ENCODE measurements at regions not wholly inside any gene's neighbourhood (a gene's known extent, or its start where the extent isn't known, plus 50 kb on each side); places are given as distances from the start of the nearest gene placed in this dataset.
A peak's percentile ranks its signal among the peaks of the same experiment; 100 is the strongest.

- no peaks in the 10 kb centered on the region for H3K36me3 ChIP-seq
- H3K9me3 ChIP-seq, result no peaks in the 10 kb centered on the region
- H3K4me1 ChIP-seq (ENCODE audit: insufficient read depth), result no peaks in the 10 kb centered on the region
- intact Hi-C loops (cut with DNase I), result loop anchor here in 1 of 4 donors (10.0 kb wide), 1 partner anchor 299 kb away; no protein-coding TSS in a partner anchor
- no peak overlapping the region for H3K4me3 ChIP-seq
- no peak overlapping the region for H3K27ac ChIP-seq
- no peaks in the 10 kb centered on the region for H3K27me3 ChIP-seq
- no peak for TF ChIP-seq EP300 (IDR thresholded peaks at IDR 0.05)
- TF ChIP-seq POLR2A (IDR thresholded peaks at IDR 0.05), result no peak
- no peak for DNase-seq
- WGBS, 3 donors, result 68 to 85% (median 70%) methylated on average over 9 to 13 of the region's 13 CpGs
Measured at GRCh38 chr1:157195521-157196244, 57.5 kb upstream of the ETV3 start.

- Histone ChIP-seq H3K4me1 (ENCODE audit: insufficient read depth) (no peaks in the 10 kb centered on the region), H3K27me3 (no peaks in the 10 kb centered on the region), H3K4me3 (no peak overlapping the region), H3K27ac (no peak overlapping the region), H3K9me3 (no peaks in the 10 kb centered on the region), H3K36me3 (no peaks in the 10 kb centered on the region)
- intact Hi-C loops (cut with DNase I), result loop anchor here in 1 of 4 donors (10.0 kb wide), 1 partner anchor 300 kb away; no protein-coding TSS in a partner anchor
- DNase-seq, result no peak
- WGBS, 3 donors, result 8 to 19% (median 13%) methylated on average over 46 to 67 of the region's 67 CpGs
- TF ChIP-seq POLR2A (IDR thresholded peaks at IDR 0.05), result no peak
- no peak for TF ChIP-seq CTCF (IDR thresholded peaks at IDR 0.05)
- TF ChIP-seq EP300 (IDR thresholded peaks at IDR 0.05), result no peak
Measured at GRCh38 chr1:157194731-157195520, 56.7 kb upstream of the ETV3 start.

- H3K4me3 ChIP-seq, result no peak overlapping the region
- H3K27me3 ChIP-seq, result no peaks in the 10 kb centered on the region
- DNase-seq, result peak in 1 of 5 donors; percentile 48
- H3K9me3 ChIP-seq, result no peaks in the 10 kb centered on the region
- intact Hi-C loops (cut with DNase I), result loop anchor here in 1 of 4 donors (10.0 kb wide), 1 partner anchor 301 kb away; no protein-coding TSS in a partner anchor
- no peak overlapping the region for H3K27ac ChIP-seq
- TF ChIP-seq CTCF (IDR thresholded peaks at IDR 0.05), result no peak
- H3K36me3 ChIP-seq, result no peaks in the 10 kb centered on the region
- 39 to 45% (median 44%) methylated on average over 20 of the region's 20 CpGs for WGBS, 3 donors
- H3K4me1 ChIP-seq (ENCODE audit: insufficient read depth), result no peaks in the 10 kb centered on the region
Measured at GRCh38 chr1:157193702-157194391, 55.7 kb upstream of the ETV3 start.

- WGBS, 3 donors, result 21 to 28% (median 25%) methylated on average over 1 of the region's 1 CpG
- Histone ChIP-seq H3K27me3 (no peaks in the 10 kb centered on the region), H3K27ac (no peak overlapping the region), H3K9me3 (no peaks in the 10 kb centered on the region), H3K4me3 (no peak overlapping the region), H3K4me1 (ENCODE audit: insufficient read depth) (no peaks in the 10 kb centered on the region), H3K36me3 (no peaks in the 10 kb centered on the region)
- TF ChIP-seq POLR2A (IDR thresholded peaks at IDR 0.05), result no peak
- no peak for TF ChIP-seq CTCF (IDR thresholded peaks at IDR 0.05)
- TF ChIP-seq EP300 (IDR thresholded peaks at IDR 0.05), result no peak
- intact Hi-C loops (cut with DNase I), result loop anchor here in 1 of 4 donors (10.0 kb wide), 1 partner anchor 302 kb away; no protein-coding TSS in a partner anchor
- no peak for DNase-seq
Measured at GRCh38 chr1:157193219-157193618, 55.0 kb upstream of the ETV3 start.
